Breast epithelium (tissue), 4 donors: ENCODE measurements at regions not wholly inside any gene's neighbourhood (a gene's known extent, or its start where the extent isn't known, plus 50 kb on each side); places are given as distances from the start of the nearest gene placed in this dataset.

Experiments used
- DNase-seq, 2 donors: peaks; one replicate each; pipeline ENCODE4 v3.0.0-alpha.2; 2019; ENCODE audit warnings: low spot score in 2 of 2
- H3K27ac ChIP-seq, 2 donors: fragments of 200-600 bp; sonication (generic) in 1 of 2; one replicate each; pipeline ENCODE4 v1.5.1; 2016 to 2019; ENCODE audit warnings: mild to moderate bottlenecking in 1 of 2
- H3K27me3 ChIP-seq, 2 donors: fragments of 200-600 bp; sonication (generic) in 1 of 2; one replicate each; pipeline versions ENCODE4 v1.5.1 to v1.6.0; 2017 to 2019; ENCODE audit warnings: control low read depth in 1 of 2, mild to moderate bottlenecking in 1 of 2
- H3K36me3 ChIP-seq: fragments of 200-600 bp; one replicate; pipeline ENCODE4 v1.5.1; 2019
- H3K4me1 ChIP-seq, 2 donors: fragments of 200-600 bp; sonication (generic); one replicate each; pipeline ENCODE4 v1.5.1; 2016 to 2019; ENCODE audit warnings: control low read depth in 1 of 2
- H3K4me3 ChIP-seq, 3 donors: fragments of 200-600 bp; sonication (generic); 1 replicate in 2 of 3; 2 replicates in 1 of 3; pipeline ENCODE4 v1.5.1; 2016 to 2019; ENCODE audit warnings: mild to moderate bottlenecking in 3 of 3, moderate library complexity in 2 of 3
- H3K9me3 ChIP-seq, 2 donors: fragments of 200-600 bp; sonication (generic) in 1 of 2; one replicate each; pipeline ENCODE4 v1.5.1; 2016 to 2019; ENCODE audit warnings: control low read depth in 1 of 2
- POLR2A ChIP-seq: fragments of 450-650 bp; IDR thresholded peaks from one replicate; pipeline ENCODE4 v1.6.1; 2016; ENCODE audit warnings: antibody characterized with exemption, mild to moderate bottlenecking, moderate library complexity
- POLR2AphosphoS5 ChIP-seq, 3 donors: sonication (generic); formaldehyde crosslinking; IDR thresholded peaks; one replicate each; pipeline ENCODE4 v1.6.1; 2017; ENCODE audit warnings: antibody characterized with exemption in 3 of 3
- intact Hi-C: fragments of 100-400 bp; cut with DNase I; formaldehyde crosslinking; loops from one replicate; pipeline ENCODE4 v1.15.1; 2023; ENCODE audit warnings: low total_unique reads
- TF ChIP-seq, protein P1 (sequence below), 3 donors: fragments of 450-650 bp; IDR thresholded peaks; one replicate each; pipeline ENCODE4 v1.5.1; 2016 to 2017; ENCODE audit warnings: antibody characterized with exemption in 3 of 3, mild to moderate bottlenecking in 3 of 3, moderate library complexity in 3 of 3

DNA sequence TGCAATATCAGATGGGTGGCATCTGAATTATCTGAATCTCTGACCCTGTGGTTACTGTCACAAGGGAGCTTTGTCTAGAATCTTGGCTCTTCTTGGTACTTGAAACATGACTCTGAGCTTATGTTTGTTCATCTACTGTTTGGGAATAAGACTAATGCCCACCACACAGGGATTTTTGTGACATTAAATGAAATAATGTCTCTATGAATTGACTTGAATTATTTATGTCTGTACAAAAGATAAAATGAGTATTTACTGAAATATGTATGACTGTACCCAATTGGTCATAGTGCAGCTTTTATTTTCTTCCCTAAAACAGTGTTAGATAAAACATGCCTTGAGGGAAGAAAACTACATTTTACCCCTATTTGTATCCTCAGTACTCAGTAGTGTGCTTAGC, 87.9 kb upstream of the ZPLD1 start:
- no peak for TF ChIP-seq POLR2AphosphoS5 (IDR thresholded peaks at IDR 0.05)
- TF ChIP-seq, protein P1, sequence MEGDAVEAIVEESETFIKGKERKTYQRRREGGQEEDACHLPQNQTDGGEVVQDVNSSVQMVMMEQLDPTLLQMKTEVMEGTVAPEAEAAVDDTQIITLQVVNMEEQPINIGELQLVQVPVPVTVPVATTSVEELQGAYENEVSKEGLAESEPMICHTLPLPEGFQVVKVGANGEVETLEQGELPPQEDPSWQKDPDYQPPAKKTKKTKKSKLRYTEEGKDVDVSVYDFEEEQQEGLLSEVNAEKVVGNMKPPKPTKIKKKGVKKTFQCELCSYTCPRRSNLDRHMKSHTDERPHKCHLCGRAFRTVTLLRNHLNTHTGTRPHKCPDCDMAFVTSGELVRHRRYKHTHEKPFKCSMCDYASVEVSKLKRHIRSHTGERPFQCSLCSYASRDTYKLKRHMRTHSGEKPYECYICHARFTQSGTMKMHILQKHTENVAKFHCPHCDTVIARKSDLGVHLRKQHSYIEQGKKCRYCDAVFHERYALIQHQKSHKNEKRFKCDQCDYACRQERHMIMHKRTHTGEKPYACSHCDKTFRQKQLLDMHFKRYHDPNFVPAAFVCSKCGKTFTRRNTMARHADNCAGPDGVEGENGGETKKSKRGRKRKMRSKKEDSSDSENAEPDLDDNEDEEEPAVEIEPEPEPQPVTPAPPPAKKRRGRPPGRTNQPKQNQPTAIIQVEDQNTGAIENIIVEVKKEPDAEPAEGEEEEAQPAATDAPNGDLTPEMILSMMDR (IDR thresholded peaks at IDR 0.05), result no peak
- no peak for TF ChIP-seq POLR2A

DNA sequence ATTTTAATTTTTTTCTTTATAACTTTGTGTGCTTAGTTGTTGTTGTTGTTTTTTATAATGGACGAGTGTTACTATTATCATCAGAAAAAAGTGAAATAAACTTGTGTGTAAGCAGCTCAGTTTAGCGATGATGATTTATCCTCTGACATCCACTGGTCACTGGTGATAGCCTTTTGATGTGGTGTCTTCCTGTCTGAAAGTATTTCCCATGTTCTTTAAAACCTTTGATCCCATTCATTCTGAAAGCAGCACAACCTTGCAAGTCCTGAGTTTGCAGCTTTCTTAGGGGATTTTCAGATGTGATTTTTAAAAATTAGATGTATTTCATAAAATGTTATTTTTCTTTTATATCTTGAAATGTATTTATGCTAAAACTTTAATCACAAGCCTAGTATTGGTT, 85.9 kb upstream of the ZPLD1 start:
- TF ChIP-seq, protein P1 (IDR thresholded peaks at IDR 0.05), result no peak
- TF ChIP-seq POLR2A (no peak), POLR2AphosphoS5 (IDR thresholded peaks at IDR 0.05) (no peak)
- Histone ChIP-seq H3K36me3 (no peaks in the 10 kb centered on the region), H3K27me3 (no peaks in the 10 kb centered on the region), H3K4me3 (no peak overlapping the region), H3K9me3 (no peaks in the 10 kb centered on the region), H3K4me1 (no peaks in the 10 kb centered on the region), H3K27ac (no peak overlapping the region)
- no peak for DNase-seq
- intact Hi-C loops, result no loop called here

More for the DNA sequence above, 87.9 kb upstream of the ZPLD1 start:
- Histone ChIP-seq H3K27me3 (no peaks in the 10 kb centered on the region), H3K36me3 (no peaks in the 10 kb centered on the region), H3K4me3 (no peak overlapping the region), H3K27ac (no peak overlapping the region), H3K4me1 (no peaks in the 10 kb centered on the region), H3K9me3 (no peaks in the 10 kb centered on the region)
- no peak for DNase-seq
- intact Hi-C loops, result no loop called here

DNA sequence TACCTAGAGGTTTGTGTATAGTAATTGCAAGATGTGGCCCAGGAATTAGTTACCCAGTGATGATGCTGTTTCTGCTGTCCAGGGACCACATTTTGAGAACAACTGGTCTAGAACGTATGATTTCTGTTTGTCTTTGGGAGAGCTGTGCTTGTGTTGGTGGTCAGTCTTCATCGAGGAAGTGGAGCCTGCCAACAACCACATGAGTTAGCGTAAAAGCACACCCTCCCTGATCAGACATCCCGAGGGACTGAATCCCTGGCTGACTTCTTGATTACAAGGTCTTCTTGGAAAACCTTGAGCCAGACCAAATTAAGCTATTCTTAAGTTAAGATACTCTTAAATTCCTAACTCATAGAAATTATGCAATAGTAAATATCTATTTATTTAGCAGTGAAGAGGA, 81.7 kb upstream of the ZPLD1 start:
- H3K9me3 ChIP-seq, result no peaks in the 10 kb centered on the region
- TF ChIP-seq POLR2A, result no peak
- no peak for DNase-seq
- H3K36me3 ChIP-seq, result no peaks in the 10 kb centered on the region
- no peak overlapping the region for H3K4me3 ChIP-seq
- H3K27me3 ChIP-seq, result no peaks in the 10 kb centered on the region
- intact Hi-C loops, result no loop called here
- no peak overlapping the region for H3K27ac ChIP-seq
- H3K4me1 ChIP-seq, result no peaks in the 10 kb centered on the region

DNA sequence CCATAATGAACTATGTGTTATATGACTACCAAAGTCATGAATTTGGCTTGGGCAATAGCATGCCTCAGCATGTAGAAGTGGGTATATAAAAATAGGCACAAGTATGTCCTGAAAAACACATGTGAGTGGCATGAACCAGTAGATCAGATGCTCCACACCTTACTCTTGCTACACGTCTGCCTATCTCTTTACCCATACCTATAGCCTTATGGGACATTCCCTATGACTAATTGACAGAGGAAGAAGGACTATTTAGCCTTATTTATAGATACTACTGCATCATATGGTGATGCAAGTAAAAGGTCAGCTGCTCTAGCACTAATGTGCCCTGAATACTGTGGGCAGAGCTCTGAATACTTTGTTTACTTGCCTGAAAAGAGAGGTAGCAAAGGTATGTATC, 81.0 kb upstream of the ZPLD1 start:
- H3K27ac ChIP-seq, result no peak overlapping the region
- no peaks in the 10 kb centered on the region for H3K9me3 ChIP-seq
- TF ChIP-seq, protein P1 (IDR thresholded peaks at IDR 0.05), result no peak
- TF ChIP-seq POLR2AphosphoS5 (IDR thresholded peaks at IDR 0.05) (no peak), POLR2A (no peak)
- intact Hi-C loops, result no loop called here
- H3K4me1 ChIP-seq, result no peaks in the 10 kb centered on the region
- no peak for DNase-seq
- H3K27me3 ChIP-seq, result no peaks in the 10 kb centered on the region
- H3K4me3 ChIP-seq, result no peak overlapping the region
- H3K36me3 ChIP-seq, result no peaks in the 10 kb centered on the region

DNA sequence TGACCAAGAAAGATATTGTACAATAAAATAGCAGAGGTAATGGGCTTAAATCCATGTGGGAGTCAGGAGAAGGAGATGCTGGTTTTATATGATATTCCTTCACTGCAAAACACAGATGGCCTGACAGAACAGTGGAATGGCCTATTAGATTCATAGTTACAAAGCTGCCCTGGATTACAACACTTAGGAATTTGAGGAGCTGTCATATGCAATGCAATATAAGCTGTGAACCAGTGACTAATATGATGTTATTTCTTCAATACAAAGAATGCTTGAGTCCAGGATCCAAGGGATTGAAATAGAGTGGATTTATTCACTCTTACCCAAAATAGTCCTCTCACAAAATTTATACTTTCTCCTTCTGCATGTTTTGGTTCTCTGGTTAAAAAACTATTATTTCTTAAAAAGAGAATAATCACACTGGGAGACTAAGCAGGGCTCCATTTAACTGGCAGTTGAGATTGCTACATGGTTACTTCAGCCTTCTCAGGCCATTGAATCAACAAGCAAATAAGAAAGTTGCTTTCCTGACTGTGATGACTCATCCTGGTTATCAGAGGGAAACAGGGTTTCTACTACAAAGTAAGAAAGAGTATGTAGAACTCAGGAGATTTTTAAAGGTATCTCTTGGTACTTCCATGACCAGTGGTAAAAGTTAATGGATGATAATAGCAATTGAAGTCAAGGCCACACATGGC, 79.8 kb upstream of the ZPLD1 start:
- H3K27me3 ChIP-seq, result no peaks in the 10 kb centered on the region
- DNase-seq, result no peak
- intact Hi-C loops, result no loop called here
- TF ChIP-seq POLR2AphosphoS5 (IDR thresholded peaks at IDR 0.05) (no peak), POLR2A (no peak)
- TF ChIP-seq, protein P1 (IDR thresholded peaks at IDR 0.05), result no peak
- no peak overlapping the region for H3K4me3 ChIP-seq
- no peaks in the 10 kb centered on the region for H3K36me3 ChIP-seq
- H3K4me1 ChIP-seq, result no peaks in the 10 kb centered on the region
- no peaks in the 10 kb centered on the region for H3K9me3 ChIP-seq
- H3K27ac ChIP-seq, result no peak overlapping the region
